ENCODE measurements at regions not wholly inside any gene's neighbourhood (a gene's known extent, or its start where the extent isn't known, plus 50 kb on each side); places are given as distances from the start of the nearest gene placed in this dataset.

- TF ChIP-seq POLR2A (IDR thresholded peaks at IDR 0.05): no peak
- TF ChIP-seq CTCF (IDR thresholded peaks at IDR 0.05): no peak
Observed at GRCh38 chr10:27368706-27369105, 128.1 kb upstream of the ACBD5 start.
